DOHH2 (cell line): ENCODE measurements at regions not wholly inside any gene's neighbourhood (a gene's known extent, or its start where the extent isn't known, plus 50 kb on each side); places are given as distances from the start of the nearest gene placed in this dataset.

Experiments used
- EZH2phosphoT487 ChIP-seq: fragments of 200-600 bp; sonication (generic); IDR thresholded peaks from 2 replicates; pipeline ENCODE4 v1.6.1; 2017; ENCODE audit warnings: borderline replicate concordance, mild to moderate bottlenecking, antibody characterized with exemption, low read length, moderate library complexity, mixed read lengths
- TF ChIP-seq, protein P1 (sequence below): fragments of 200-600 bp; sonication (generic); IDR thresholded peaks from one replicate; pipeline ENCODE4 v1.5.1; 2014; ENCODE audit warnings: antibody characterized with exemption, mild to moderate bottlenecking, low read depth, low read length; ENCODE audit not compliant: poor library complexity, severe bottlenecking

DNA sequence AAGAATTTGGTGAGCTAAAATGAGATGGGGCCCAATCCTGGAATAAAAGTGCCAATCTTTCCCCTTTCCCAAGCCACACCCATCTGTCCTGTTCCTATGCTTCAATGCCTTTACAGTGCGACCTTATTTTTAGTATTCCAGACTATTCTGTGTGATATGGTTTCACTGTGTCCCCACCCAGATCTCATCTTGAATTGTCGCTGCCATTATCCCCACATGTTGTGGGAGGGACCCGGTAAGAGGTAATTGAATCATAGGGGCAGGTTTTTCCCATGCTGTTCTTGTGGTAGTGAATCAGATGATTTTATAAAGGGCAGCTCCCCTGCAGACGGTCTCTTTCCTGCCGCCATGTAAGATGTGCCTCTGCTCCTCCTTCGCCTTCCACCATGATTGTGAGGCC, 129.3 kb upstream of the KIF26B start:
- TF ChIP-seq, protein P1, sequence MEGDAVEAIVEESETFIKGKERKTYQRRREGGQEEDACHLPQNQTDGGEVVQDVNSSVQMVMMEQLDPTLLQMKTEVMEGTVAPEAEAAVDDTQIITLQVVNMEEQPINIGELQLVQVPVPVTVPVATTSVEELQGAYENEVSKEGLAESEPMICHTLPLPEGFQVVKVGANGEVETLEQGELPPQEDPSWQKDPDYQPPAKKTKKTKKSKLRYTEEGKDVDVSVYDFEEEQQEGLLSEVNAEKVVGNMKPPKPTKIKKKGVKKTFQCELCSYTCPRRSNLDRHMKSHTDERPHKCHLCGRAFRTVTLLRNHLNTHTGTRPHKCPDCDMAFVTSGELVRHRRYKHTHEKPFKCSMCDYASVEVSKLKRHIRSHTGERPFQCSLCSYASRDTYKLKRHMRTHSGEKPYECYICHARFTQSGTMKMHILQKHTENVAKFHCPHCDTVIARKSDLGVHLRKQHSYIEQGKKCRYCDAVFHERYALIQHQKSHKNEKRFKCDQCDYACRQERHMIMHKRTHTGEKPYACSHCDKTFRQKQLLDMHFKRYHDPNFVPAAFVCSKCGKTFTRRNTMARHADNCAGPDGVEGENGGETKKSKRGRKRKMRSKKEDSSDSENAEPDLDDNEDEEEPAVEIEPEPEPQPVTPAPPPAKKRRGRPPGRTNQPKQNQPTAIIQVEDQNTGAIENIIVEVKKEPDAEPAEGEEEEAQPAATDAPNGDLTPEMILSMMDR = no peak
- TF ChIP-seq EZH2phosphoT487 = no peak
